Keratinocyte (primary cell): ENCODE measurements at regions not wholly inside any gene's neighbourhood (a gene's known extent, or its start where the extent isn't known, plus 50 kb on each side); places are given as distances from the start of the nearest gene placed in this dataset.

Experiments
- EZH2 ChIP-seq: IDR thresholded peaks from one replicate; pipeline ENCODE4 v1.6.1; 2012; ENCODE audit warnings: inconsistent platforms, mild to moderate bottlenecking, low read length, moderate library complexity
- TF ChIP-seq, protein P1 (sequence below), 3 experiments: IDR thresholded peaks in 1 of 3; conservative IDR thresholded peaks in 1 of 3; optimal IDR thresholded peaks in 1 of 3; 2 replicates in 2 of 3; 3 replicates in 1 of 3; pipeline versions ENCODE3 to v1.5.1; 2011; ENCODE audit warnings: low read length in 3 of 3, mild to moderate bottlenecking in 3 of 3, moderate library complexity in 2 of 3, control low read depth in 1 of 3, inconsistent platforms in 1 of 3; ENCODE audit not compliant: insufficient read depth in 2 of 3; ENCODE audit errors: extremely low read depth in 1 of 3

DNA sequence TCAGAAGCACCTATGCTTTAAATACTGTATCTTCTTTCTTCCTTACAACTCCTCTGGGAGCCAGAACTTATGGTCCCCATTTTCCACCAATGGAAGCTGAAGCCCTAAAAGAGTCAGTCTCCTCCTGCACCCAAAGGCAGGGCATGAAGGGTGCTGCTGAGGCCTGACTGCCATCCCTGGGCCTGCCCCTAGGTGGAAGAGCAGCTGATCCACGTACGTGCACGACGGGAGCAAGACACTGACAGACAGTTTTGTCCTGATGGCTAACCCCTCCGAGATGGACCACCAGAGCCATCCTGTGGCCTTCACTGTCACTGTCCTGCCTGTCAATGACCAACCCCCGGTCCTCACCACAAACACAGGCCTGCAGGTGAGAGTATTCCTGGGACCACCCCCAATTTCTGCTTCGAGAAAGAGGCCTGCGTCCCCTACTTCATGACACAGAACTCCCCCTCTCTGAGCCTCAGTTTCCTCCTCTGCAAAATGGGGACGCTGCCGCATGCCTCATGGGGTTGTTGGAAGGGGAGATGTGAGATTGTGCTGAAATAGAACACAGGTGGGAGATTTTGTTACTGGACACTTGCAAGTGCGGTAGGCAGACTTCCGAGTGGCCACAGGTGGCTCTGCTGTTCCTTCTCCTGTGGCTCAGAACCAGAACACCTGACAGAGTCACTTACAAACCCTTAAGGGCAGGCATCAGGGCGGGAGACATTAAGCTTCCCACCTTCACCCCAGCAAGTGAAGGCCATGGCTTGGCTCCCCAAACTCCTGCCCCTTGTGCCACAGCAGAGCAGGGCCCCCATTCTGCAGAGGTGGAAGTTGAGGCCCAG, 175.4 kb downstream of the TBC1D2B start:
- TF ChIP-seq, protein P1, sequence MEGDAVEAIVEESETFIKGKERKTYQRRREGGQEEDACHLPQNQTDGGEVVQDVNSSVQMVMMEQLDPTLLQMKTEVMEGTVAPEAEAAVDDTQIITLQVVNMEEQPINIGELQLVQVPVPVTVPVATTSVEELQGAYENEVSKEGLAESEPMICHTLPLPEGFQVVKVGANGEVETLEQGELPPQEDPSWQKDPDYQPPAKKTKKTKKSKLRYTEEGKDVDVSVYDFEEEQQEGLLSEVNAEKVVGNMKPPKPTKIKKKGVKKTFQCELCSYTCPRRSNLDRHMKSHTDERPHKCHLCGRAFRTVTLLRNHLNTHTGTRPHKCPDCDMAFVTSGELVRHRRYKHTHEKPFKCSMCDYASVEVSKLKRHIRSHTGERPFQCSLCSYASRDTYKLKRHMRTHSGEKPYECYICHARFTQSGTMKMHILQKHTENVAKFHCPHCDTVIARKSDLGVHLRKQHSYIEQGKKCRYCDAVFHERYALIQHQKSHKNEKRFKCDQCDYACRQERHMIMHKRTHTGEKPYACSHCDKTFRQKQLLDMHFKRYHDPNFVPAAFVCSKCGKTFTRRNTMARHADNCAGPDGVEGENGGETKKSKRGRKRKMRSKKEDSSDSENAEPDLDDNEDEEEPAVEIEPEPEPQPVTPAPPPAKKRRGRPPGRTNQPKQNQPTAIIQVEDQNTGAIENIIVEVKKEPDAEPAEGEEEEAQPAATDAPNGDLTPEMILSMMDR (optimal IDR thresholded peaks at IDR 0.05 in 1 of 3, IDR thresholded peaks at IDR 0.05 in 1 of 3, conservative IDR thresholded peaks at IDR 0.05 in 1 of 3; ENCODE audit: extremely low read depth in 1 of 3, insufficient read depth in 2 of 3, low read length in 3 of 3) = peak in 2 of 3 experiments; percentile 23 to 41
- TF ChIP-seq EZH2 = no peak
